ENCODE measurements at regions not wholly inside any gene's neighbourhood (a gene's known extent, or its start where the extent isn't known, plus 50 kb on each side); places are given as distances from the start of the nearest gene placed in this dataset.

- TF ChIP-seq PREB (CRISPR knock-in tag; IDR thresholded peaks at IDR 0.05; ENCODE audit: borderline replicate concordance), result no peak
- TF ChIP-seq PRDM15 (CRISPR knock-in tag; IDR thresholded peaks at IDR 0.05), result no peak
- TF ChIP-seq FOXP4 (CRISPR knock-in tag; IDR thresholded peaks at IDR 0.05), result no peak
- TF ChIP-seq RELA (CRISPR knock-in tag; IDR thresholded peaks at IDR 0.05; ENCODE audit: borderline replicate concordance), result no peak
- no peak for TF ChIP-seq TEAD4 (CRISPR knock-in tag; IDR thresholded peaks at IDR 0.05)
- TF ChIP-seq ARID4B (CRISPR knock-in tag; IDR thresholded peaks at IDR 0.05; ENCODE audit: borderline replicate concordance), result no peak
- TF ChIP-seq FOXK1 (CRISPR knock-in tag; IDR thresholded peaks at IDR 0.05), result no peak
These were observed 1067.9 kb downstream of the TTLL7 start (continued) for GRCh38 chr1:82931006-82931405.

GRCh38 chr1:82927753-82928152 is 1071.2 kb downstream of the TTLL7 start:
- TF ChIP-seq FOXP4 (CRISPR knock-in tag; IDR thresholded peaks at IDR 0.05) (no peak), PRDM15 (CRISPR knock-in tag; IDR thresholded peaks at IDR 0.05) (peak; percentile 20; the same call in 1 of the 2 replicates)
- POLR2A ChIA-PET, result no interaction called here
- H3K36me3 Mint-ChIP-seq, result no peaks in the 10 kb centered on the region
- H3K9me3 Mint-ChIP-seq, result no peaks in the 10 kb centered on the region
- CTCF ChIA-PET, result no interaction called here
- H3K4me3 Mint-ChIP-seq, result no peak overlapping the region
- ATAC-seq (peak; percentile 63), DNase-seq (ENCODE audit: low spot score) (no peak)
- H3K27ac Mint-ChIP-seq, result no peak overlapping the region
- peaks cover 11% of the 10 kb centered on the region; the same call in 1 of the 2 replicates for H3K4me1 Mint-ChIP-seq
- H3K27me3 Mint-ChIP-seq (ENCODE audit: low read depth), result no peaks in the 10 kb centered on the region
